Stimulated activated CD8-positive, alpha-beta memory T cell treated with anti-CD3 and anti-CD28 coated beads, Interleukin-12 subunit alpha, Interleukin-12 subunit beta, amount 100 ng/mL, for 24 hours (primary cell): ENCODE measurements at regions not wholly inside any gene's neighbourhood (a gene's known extent, or its start where the extent isn't known, plus 50 kb on each side); places are given as distances from the start of the nearest gene placed in this dataset.

Source experiments
- DNase-seq: peaks from one replicate; pipeline ENCODE4 v3.0.0-alpha.2; 2020; ENCODE audit errors: extremely low read depth

- DNase-seq = no peak
Measured at GRCh38 chr9:38286357-38286756, 106.1 kb upstream of the ALDH1B1 start.

- DNase-seq = no peak
Measured at GRCh38 chr9:38285236-38285635, 107.3 kb upstream of the ALDH1B1 start.

DNA sequence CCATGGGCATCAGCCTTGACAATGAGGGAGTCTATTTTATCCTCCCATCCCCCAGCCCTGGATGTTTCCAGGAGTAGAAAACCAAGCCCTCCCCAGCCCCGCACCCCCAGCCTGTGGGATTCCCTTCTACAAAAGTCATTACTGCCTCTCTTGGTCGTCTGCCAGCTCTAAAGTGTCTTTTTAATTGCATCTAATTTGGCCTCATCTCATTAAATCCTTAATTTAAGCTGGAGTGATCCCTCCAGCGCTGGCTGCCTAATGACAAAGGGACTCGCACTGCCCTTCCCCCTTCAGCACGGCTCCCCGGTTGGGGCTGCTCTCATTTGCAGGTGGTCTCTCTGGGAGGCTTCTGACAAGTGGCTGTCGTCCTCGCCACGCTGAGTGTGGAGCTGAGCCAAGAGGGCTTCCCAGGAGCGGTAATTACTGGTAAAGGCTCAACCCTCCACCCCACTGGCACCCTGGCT is 107.9 kb upstream of the ALDH1B1 start:
- no peak for DNase-seq

- no peak for DNase-seq
Measured at GRCh38 chr9:38284039-38284575, 108.4 kb upstream of the ALDH1B1 start.

DNA sequence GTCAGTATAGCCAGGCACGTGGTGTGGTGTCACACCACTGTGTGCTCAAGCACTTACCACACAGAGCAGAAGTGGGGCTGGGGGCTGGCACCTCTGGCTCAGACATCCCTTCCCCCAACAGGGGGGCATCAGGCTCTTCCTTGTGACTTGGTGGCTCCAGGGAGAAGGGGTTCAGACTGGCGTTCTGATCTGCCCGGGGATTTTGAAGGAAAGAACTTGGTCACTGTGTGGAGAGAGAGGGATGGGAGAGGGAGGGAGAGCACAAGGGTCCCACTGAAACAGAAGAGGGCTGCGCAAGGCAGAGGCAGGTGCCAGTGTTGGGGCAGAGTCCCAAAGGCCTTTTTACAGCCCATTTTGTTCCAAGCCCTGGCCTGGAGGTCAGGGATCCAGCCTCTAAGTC is 109.7 kb upstream of the ALDH1B1 start:
- DNase-seq = no peak

GRCh38 chr9:38281917-38282316 is 110.6 kb upstream of the ALDH1B1 start:
- no peak for DNase-seq

GRCh38 chr9:38281196-38281595 is 111.3 kb upstream of the ALDH1B1 start:
- no peak for DNase-seq

DNA sequence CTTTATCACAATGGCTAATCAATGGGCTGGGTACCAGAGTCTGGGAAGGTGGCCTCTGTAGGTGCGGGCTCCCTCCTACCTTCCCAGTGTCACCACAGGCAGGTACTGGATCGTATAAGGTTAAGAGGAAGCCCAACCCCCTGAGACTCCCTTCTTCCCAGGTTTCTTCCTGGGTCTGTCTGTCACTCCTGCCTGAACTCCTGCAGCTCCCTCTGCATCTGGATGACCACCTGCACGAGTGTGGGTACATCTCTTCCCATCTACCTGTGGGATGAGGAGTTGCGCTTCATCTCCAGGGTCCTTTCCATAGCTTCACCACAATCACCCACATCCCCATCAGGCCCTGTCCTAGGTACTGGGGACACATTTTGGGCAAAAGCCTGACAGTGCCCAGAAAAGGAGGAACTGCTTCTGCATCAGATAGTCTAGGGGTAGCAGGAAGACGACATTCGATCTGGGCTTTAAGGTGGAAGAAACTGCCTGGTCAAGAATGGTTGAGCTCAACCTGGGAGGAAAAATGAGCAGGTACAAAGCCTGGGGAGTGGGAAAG is 112.2 kb upstream of the ALDH1B1 start:
- no peak for DNase-seq

DNA sequence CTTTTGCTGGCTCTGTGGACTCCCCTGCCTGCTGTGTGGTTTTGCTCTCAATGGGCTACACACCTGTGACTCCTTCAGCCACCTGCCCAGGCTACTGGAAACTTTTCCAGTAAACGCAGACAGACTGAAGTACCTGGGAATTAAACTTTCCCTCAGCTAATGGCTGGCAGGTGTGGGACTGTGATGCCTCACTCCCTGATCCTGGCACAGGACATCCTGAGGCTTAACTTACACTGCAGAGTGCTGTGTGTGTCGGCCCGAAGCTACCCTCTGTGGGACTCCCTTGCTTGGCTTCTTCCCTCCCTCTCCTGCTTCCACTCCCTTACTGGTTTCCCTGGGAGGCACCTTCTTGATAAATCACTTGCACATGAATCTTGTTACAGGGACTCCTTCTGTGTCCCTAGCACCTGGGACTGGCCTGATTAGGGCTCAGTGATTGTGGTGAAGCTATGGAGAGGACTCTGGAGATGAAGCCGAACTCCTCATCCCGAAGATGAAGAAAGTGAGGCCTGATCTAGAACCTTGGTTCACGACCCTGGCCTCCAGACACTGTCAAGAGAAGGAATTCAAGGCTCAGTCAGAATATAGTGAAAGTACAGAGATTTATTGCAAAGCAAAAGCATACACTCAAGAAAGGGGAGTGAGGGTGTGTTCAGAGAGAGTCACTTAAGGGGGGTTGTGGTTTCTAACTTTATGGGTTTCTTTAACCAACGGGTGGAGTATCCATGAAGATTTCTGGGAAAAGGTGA is 113.4 kb upstream of the ALDH1B1 start:
- no peak for DNase-seq

- DNase-seq = no peak
Measured at GRCh38 chr9:38278457-38278856, 114.0 kb upstream of the ALDH1B1 start.

GRCh38 chr9:38277601-38278200 is 114.8 kb upstream of the ALDH1B1 start:
- DNase-seq = no peak

DNA sequence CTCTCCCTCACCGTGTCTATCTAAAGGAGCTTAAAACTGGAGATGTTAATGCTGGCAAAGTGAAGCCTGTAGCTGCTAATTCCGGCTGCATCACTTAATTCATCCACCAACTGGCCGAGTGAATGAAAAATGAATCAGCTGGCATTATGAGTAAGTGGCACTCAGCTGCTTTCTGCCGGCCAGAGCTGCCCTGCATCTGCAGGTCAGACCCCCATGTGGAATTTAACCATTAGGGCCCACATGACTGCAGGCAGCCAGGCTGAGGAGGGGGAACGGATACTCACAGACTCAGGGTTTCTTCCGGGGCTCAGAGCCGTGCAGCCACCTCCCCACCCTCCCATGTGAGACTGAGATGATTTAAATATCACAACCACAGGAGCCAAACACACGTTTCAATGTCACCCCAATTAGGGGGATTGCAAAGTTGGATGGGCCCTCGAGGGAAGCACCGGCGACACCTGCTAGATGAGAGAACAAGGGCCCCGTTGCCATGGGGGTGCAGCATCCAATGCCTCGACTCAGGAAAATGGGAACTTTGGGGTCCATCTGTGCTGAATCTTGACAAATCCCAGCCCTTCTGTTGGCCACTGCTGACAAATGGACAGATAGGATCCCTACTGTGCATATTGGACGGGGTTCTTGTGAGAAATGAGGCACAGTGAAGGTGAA is 115.6 kb upstream of the ALDH1B1 start:
- DNase-seq = no peak

DNA sequence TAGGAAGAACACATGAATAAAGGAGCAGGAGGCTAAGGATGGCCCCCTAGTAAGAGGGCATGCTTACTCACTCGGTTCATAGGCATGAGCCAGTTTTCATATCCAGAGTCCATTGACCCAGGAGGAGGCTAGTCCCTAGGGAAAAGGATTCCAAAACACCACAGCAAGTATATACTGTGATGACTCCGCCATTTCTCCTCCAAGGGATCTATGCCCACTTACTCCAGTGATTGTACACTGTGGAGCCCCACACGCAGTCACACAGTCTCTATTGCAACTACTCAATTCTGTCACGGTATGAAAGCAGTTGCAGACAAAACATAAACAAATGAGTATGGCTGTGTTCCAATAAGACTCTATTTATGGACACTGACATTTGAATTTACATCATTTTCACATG is 117.7 kb upstream of the ALDH1B1 start:
- DNase-seq = no peak

GRCh38 chr9:38272710-38273109 is 119.8 kb upstream of the ALDH1B1 start:
- no peak for DNase-seq

DNA sequence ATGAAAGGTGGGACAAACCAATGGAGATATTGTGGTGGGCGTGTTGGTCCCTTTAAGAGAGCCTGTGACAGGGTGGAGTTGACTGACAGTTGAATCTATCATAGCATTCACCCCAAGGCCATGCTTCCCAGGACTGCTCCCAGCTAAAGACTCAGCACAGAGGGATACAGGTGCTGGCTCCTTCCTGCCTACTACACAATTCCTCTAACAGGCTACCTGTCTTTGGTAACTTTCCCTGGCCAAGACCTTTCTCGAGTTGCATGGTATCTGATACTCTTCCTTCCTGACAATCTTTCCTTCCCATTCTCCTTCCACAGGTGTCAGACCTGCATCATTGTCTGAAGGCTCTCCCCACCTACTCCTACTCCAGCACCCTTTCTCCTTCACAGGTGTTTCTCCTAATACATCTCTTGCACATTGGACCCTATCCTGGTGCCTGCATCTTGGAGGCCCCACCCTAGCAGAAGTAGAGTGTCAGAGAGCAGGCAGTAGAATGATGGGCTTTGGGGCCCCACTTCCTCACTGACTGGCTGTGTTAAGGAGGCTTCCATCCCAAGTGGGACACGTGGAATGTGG is 120.7 kb upstream of the ALDH1B1 start:
- DNase-seq = no peak

GRCh38 chr9:38269775-38270174 is 122.7 kb upstream of the ALDH1B1 start:
- no peak for DNase-seq

DNA sequence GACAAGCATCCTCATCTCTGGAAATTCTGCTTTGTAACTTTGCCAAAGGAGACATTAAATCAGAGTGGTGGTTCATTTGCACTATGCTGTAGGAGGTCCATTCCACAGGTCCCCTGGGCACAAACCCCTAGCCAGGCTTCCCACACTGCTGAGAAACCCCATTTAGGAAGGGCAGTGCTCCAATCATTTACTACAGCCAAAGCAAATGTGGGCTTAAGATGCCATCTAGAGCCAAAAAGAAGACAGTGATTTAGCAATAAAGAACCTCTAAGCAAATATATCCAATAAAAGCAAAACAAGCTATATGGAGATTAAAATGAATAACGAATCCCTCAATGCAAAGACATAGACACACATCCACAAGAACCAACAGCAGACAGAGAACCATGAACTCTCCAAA is 129.0 kb upstream of the ALDH1B1 start:
- DNase-seq = no peak

- no peak for DNase-seq
Measured at GRCh38 chr9:38259519-38260218, 132.8 kb upstream of the ALDH1B1 start.

- DNase-seq = no peak
Measured at GRCh38 chr9:38259056-38259455, 133.4 kb upstream of the ALDH1B1 start.

GRCh38 chr9:38257626-38258215 is 134.8 kb upstream of the ALDH1B1 start:
- DNase-seq = no peak

GRCh38 chr9:38256461-38256860 is 136.0 kb upstream of the ALDH1B1 start:
- no peak for DNase-seq
